G401.6 (cell line): ENCODE measurements at regions not wholly inside any gene's neighbourhood (a gene's known extent, or its start where the extent isn't known, plus 50 kb on each side); places are given as distances from the start of the nearest gene placed in this dataset.
"Not testable (repeated sequence)": the region's sequence is repeated elsewhere in the genome, so short reads cannot be mapped to it uniquely, and the experiment has no call there.

ENCODE experiments used
- FAIRE-seq: peaks from 2 replicates; lab custom pipeline; 2012; peaks lifted over from hg19 to GRCh38; lab: Jason Lieb, UNC

DNA sequence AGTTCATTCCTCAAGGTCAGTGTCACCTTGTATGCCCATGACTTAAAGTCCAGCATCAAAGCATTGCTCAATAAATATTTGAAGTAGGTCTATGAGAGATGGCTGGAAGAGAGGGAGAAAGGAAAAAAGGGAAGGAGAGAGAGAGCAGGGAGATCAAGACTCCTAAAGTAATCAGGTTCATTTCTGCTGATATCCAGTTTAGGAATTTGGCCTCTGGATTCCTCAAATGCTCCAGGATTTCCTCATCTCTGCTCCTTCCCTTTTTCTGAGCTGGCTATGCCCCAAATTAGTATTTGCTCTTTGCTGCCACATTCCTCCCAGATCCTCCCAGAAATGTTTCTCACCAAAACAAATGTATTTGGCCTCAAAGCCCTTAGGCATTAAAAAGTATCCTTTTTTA, 739.4 kb upstream of the CHAC2 start:
- FAIRE-seq: no peak

DNA sequence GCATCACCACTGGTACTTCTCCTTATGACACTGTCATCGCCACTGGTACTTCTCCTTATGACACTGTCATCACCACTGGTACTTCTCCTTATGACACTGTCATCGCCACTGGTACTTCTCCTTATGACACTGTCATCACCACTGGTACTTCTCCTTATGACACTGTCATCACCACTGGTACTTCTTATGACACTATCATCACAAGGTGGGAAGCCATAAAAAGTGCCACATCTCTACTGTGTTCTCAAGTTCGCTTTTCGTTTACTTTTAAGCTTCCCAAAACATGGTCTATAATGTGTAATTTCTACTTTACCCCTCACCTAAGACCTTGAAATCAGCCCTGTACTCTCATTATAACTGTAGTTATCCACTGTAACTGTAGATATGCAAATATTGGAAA, 745.4 kb upstream of the CHAC2 start:
- not testable (repeated sequence) for FAIRE-seq

DNA sequence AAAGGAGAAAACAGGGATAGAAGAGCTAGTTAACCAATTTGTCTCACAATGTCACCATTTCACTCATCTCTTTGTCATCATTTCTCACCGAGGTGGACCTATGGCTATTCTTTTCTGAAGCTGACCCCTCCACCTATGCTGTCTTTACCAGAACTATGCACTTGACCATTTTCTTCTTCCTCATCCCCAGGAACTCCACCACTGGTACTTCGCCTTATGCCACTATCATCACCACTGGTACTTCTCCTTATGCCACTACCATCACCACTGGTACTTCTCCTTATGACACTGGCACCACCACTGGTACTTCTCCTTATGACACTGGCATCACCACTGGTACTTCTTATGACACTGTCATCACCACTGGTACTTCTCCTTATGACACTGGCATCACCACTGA, 745.8 kb upstream of the CHAC2 start:
- no peak for FAIRE-seq

DNA sequence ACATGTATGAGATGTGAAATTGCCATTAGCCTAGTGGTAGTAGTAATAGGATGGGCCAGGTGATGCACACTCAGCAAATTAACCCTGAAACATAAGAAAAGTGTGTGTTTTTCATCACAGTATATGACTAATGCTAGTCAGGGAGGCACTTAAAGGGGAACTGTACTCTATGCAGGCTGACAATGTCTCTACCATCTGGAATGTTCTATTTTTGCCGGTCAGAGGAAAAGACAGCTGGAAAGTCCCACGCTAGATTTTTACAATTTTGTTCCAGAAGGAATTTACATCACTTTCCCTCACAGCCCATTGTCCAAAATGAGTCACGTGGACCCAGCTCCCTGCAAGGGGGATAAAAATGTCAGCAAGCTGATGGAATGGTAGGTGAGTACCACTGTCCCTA, 746.3 kb upstream of the CHAC2 start:
- FAIRE-seq: no peak

DNA sequence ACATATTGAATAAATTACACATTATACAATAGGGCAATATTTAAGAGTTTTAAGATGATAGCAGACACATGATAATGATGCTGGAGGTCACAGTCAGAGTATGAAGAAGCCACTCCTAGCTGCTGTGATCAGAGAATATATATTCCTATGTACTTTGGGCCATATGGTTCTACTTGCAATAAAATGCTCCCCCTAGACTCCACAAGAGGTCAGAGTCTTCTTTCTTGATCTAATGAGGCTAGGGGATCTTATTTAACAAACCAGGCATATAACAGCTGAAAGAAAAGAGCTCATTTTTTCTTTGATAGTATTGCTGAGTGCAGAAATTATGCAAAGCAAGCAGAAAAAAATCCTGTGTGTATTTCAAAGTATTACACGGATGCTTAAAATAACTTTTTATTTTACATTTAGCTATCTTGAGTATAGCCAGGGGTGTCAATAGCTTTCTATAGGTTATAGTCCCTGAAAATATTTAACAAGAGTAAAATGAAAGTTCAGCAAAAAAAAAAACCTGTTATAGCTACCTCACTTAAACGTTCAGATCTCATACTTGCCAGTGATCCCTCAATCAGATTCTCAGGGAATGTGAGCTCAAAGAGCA, 748.7 kb upstream of the CHAC2 start:
- no peak for FAIRE-seq

DNA sequence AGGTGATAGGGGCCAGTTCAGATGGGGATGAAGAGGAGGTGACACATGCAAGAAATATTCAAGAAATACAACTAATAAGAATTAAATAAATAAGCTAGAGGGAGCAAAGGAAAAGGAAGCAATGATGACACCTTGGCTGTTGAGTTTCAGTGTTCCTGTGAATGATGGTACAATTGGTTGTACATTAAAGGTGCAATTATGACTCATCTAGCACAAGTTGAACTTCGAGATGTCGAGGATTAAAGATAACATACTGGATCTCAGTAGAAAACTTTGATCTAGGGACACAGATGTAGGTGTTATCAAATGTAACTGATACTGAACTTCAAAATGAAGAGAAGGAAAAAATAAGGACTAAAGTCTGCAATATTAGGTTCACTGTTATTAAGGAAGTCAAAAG, 760.6 kb upstream of the CHAC2 start:
- FAIRE-seq: no peak

DNA sequence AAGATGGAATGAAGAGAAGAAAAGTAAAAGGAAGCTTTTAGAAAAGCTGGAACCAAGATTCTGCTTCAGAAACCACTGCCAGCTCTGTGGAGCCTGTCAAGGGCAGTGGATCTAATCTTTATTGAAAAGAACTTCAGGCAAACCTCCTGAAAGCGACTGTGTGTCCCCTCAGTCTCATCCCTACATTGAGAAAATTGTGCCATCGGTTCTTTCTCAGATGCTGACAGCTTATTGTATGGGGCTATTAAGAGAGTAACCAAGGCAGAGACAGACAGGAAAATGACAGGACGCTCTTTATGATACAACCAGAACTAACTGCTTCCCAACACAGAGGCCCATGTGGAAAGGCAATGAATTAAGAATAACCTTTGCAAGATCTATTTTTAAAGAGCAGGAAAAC, 763.2 kb upstream of the CHAC2 start:
- no peak for FAIRE-seq

GRCh38 chr2:52995424-52995823, 772.2 kb upstream of the CHAC2 start:
- no peak for FAIRE-seq

DNA sequence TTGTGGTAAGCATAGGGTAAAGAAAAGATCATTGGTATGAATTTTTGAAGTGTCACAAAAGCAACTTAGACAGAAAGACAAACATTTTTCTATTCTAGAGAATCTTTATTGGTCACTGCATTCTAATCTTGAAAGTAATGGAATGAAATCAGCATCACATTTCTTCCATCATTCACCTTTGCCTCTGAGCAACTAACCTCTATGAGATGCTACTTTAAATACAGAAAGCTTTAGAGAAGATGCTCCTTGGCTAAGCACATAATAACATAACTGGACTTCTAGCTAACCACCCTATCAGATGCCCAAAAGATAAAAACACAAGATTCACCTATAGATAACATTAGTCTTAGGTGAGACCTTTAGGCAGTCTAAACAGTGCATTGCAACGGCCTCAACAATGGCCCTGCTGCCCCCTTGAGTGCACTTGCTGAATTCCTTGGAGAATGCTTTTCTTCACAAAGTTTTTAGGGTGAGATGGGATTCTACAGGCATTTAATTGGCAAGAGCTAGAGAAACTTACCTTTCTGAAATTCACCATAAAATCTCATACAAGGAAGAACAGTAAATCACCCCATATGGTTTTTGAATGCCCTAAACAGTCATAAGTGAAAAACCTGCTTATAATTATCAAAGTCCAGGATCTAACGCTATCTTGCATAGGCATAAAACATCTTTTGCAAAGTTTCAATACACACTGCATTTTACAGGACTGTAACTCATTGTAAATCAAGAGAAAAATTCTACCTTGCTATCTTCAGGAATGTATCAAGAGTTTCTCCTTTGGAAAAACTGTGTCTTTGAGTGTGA, 791.3 kb upstream of the CHAC2 start:
- no peak for FAIRE-seq

DNA sequence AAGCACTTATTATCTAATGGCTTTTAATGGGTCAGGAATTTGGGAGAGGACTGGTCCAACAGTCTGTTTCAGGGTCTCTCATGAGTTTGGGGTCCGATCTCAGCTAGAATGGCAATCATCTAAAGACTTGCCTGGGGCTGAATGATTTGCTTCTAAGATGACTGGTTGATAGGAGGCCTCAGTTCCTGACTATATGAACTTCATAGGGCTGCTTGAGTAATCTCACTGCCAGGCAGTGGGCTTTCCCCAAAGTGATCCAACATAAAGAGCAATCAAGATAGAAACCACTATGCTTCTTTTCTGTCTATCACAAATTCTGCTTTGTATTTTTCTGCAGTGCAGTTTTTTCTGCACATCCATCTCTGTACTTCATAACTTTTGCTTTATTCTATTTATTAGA, 793.5 kb upstream of the CHAC2 start:
- FAIRE-seq: no peak

- no peak for FAIRE-seq
These were observed 797.0 kb upstream of the CHAC2 start for GRCh38 chr2:52970642-52971041.

DNA sequence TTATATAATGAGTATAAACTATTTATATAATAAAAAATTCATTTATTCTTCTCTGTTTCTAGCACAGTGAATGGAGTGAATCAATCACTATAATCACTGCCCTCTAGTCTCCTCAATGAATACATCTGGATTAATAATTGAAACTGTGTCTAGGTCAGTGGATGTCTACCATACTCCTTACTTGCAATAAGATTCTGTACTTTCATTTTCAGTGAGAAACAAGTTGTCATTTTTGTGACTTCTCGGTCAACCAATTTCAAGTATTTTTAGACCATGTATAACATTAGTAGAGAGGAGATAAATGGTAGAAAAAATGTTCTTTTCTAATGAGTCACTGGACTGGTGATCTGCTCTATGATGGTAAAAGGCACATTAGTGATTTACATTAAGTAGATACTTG, 799.6 kb upstream of the CHAC2 start:
- FAIRE-seq: no peak

DNA sequence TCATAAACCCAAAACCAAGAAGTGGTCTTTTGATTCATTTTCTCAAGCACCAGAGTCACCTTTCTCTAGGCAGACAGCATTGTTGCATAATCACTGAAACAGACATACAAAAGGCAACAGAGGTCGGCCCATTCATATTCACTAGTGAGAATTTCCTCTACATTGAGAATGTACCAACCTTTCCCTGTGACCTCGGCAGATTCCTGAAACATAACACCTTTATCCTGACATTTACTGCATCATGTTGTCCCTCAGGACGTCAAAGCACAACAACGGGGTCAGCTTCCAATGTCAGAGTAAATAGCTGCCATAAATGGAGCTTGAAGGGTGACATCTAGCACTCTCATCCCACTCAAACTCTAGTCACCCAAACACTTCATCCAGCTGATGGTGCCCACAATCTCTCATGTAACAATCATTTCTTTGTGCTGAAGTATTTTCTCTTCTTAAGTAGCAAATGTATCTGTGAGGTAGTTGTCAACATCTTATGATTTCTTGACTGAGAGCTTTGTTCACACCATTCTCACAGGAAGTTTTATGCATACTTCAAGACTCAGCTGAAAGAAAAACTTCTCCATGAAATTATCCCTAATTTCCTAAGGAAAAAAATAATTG, 802.6 kb upstream of the CHAC2 start:
- FAIRE-seq: no peak

GRCh38 chr2:52961403-52961802, 806.2 kb upstream of the CHAC2 start:
- no peak for FAIRE-seq

GRCh38 chr2:52960881-52961280, 806.7 kb upstream of the CHAC2 start:
- FAIRE-seq: no peak

DNA sequence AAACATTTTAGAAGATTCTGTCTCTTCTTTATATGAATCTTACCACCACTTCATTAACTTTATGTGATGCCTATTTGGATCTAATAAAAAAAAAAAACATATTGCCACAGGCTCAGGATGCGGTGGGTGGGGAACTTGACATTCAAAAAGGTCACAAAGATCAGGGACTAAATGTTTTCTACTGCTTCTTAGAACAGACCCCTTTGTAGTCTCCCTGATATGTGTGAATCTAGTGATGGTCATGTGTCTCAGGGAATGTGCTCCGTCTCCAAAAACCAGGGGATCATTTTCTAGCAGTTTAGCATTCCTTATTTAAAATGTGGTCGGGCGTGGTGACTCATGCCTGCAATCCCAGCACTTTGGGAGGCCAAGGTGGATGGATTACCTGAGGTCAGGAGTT, 807.8 kb upstream of the CHAC2 start:
- FAIRE-seq: no peak

GRCh38 chr2:52956766-52957165, 810.8 kb upstream of the CHAC2 start:
- no peak for FAIRE-seq

DNA sequence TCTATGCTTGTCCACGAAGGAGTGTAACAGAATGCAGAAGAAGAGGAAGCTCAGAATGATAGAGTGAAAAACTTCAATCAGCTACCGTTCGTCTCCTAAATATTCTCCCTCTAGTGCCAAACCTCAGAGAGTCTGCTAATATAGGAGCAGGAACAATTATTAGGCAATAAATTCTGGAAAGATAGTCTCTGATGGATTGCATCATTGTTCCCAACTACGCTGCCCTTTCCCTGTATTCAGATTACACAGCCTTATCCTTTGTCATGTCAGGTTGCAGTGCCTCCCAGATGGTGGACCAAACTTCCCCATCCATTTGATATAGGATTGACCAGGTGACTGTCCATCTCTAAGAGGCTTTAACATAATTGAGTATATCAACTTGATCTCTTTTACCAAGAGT, 811.5 kb upstream of the CHAC2 start:
- FAIRE-seq: no peak

- FAIRE-seq: no peak
These were observed 812.5 kb upstream of the CHAC2 start for GRCh38 chr2:52955079-52955478.

DNA sequence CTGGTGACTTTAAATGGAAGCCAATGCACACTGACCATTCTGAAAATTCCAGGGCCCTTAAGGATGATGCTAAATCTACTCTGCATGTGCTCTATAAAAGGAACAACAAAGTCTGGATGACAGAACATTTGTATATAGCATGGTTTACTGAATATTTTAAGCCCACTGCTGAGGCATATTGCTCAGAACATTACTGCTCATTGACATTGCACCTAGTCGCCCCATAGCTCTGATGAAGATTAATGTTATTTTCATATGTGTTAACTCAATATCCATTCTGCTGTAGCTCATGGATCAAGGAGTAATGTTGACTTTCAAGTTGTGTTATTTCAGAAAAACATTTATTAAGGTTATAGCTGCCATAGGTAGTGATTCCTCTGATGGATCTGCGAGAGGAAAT, 827.5 kb upstream of the CHAC2 start:
- FAIRE-seq: no peak

DNA sequence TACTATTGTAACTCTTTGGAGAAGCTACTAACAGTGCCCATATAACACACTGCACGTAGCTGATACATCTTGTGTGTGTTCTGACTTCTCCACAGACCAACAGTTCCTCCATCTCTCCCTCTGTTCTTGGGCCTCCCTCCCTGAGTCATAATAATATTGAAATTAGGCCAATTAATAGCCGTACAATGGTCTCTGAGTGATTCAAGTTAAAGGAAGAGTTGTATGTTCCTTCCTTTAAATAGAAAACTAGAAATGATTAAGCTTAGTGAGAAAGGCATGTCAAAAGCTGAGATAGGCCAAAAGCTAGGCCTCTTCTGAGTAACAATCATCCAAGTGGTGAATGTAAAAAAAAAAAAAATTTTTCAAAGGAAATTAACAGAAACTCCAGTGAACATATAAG, 828.4 kb upstream of the CHAC2 start:
- FAIRE-seq: no peak

DNA sequence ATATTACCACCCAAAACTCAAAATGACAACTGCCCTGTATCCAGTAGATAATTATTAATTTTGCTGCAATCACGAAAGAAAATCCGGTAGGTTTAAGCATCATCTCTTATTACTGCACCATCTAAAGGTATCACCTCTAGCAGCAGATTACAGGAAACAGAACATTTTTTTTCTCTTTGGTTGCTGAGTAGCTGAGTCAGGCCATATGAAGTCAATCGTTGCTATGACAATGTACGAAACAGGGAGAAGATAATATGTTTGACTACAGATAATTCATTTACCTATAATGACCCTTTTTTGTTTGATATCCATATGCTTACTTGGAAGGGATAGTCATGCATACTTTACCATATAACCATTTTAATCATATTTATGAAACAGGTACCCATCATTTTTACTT, 831.6 kb upstream of the CHAC2 start:
- no peak for FAIRE-seq

- no peak for FAIRE-seq
These were observed 832.5 kb upstream of the CHAC2 start for GRCh38 chr2:52934920-52935640.
